SK-N-SH (cell line): ENCODE measurements at regions not wholly inside any gene's neighbourhood (a gene's known extent, or its start where the extent isn't known, plus 50 kb on each side); places are given as distances from the start of the nearest gene placed in this dataset.

ENCODE experiments used
- RCOR1 ChIP-seq: fragments of 150-350 bp; IDR thresholded peaks from 2 replicates; pipeline ENCODE4 v1.6.1; 2017; ENCODE audit warnings: antibody characterized with exemption, low read length
- SIN3A ChIP-seq: IDR thresholded peaks from 2 replicates; pipeline ENCODE4 v1.6.1; 2012; ENCODE audit warnings: low read depth, mild to moderate bottlenecking, low read length, moderate library complexity, borderline replicate concordance
- TEAD4 ChIP-seq: IDR thresholded peaks from 2 replicates; pipeline ENCODE4 v1.4.0; 2012; ENCODE audit warnings: mild to moderate bottlenecking, borderline replicate concordance; ENCODE audit not compliant: insufficient read depth
- USF1 ChIP-seq: IDR thresholded peaks from 2 replicates; pipeline ENCODE4 v1.4.0; 2012; ENCODE audit warnings: low read depth, borderline replicate concordance
- TF ChIP-seq, protein P1 (sequence below): fragments of 200-600 bp; sonication (generic); IDR thresholded peaks from 2 replicates; pipeline ENCODE4 v1.6.1; 2017; ENCODE audit warnings: antibody characterized with exemption, mild to moderate bottlenecking, moderate library complexity

DNA sequence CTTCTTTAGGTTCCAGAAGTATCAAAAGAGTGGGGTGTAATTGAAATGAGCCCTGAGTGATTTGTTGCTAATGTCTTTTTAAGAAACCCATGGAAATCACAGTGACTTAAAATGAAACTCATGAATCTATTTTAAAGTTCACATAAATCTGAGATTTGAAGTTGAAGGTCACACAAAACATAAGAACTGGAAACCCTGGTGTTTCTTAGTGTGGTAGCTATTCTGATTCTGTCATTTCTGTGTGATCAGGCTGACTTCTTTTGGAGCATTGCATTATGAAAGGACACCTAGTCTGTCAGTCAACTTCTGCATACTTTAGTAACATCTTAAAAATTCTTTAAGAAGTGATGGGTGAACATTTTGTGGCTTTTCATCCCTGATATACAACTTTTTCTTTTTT is 448.8 kb downstream of the TLE4 start:
- TF ChIP-seq SIN3A = no peak
- TF ChIP-seq, protein P1, sequence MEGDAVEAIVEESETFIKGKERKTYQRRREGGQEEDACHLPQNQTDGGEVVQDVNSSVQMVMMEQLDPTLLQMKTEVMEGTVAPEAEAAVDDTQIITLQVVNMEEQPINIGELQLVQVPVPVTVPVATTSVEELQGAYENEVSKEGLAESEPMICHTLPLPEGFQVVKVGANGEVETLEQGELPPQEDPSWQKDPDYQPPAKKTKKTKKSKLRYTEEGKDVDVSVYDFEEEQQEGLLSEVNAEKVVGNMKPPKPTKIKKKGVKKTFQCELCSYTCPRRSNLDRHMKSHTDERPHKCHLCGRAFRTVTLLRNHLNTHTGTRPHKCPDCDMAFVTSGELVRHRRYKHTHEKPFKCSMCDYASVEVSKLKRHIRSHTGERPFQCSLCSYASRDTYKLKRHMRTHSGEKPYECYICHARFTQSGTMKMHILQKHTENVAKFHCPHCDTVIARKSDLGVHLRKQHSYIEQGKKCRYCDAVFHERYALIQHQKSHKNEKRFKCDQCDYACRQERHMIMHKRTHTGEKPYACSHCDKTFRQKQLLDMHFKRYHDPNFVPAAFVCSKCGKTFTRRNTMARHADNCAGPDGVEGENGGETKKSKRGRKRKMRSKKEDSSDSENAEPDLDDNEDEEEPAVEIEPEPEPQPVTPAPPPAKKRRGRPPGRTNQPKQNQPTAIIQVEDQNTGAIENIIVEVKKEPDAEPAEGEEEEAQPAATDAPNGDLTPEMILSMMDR = no peak
- no peak for TF ChIP-seq TEAD4
- no peak for TF ChIP-seq USF1
- TF ChIP-seq RCOR1 = no peak
